T-helper 17 cell (primary cell): ENCODE measurements at regions not wholly inside any gene's neighbourhood (a gene's known extent, or its start where the extent isn't known, plus 50 kb on each side); places are given as distances from the start of the nearest gene placed in this dataset.

Source experiments
- ATAC-seq: fragments of 150-1000 bp; cut with Tn5 transposase; 2 replicates; pipeline ENCODE4 v1.10.0; 2021; ENCODE audit warnings: mild to moderate bottlenecking, moderate library complexity
- DNase-seq, 3 donors: peaks; one replicate each; pipeline versions ENCODE4 v3.0.0 to v3.0.0-alpha.2; 2020 to 2021
- H3K9me3 ChIP-seq: one replicate; pipeline ENCODE4 v1.7.0; 2013; ENCODE audit warnings: low read length, mild to moderate bottlenecking; ENCODE audit not compliant: control insufficient read depth, poor library complexity, severe bottlenecking
- H3K27ac Mint-ChIP-seq: one replicate; pipeline ENCODE4 v1.8.0; 2022; ENCODE audit warnings: mild to moderate bottlenecking, moderate library complexity, mixed read lengths
- H3K27me3 Mint-ChIP-seq: one replicate; pipeline ENCODE4 v1.8.0; 2022; ENCODE audit warnings: mixed read lengths
- H3K36me3 Mint-ChIP-seq: one replicate; pipeline ENCODE4 v1.8.0; 2022; ENCODE audit warnings: low read depth, mixed read lengths
- H3K4me1 Mint-ChIP-seq: one replicate; pipeline ENCODE4 v1.8.0; 2022; ENCODE audit warnings: mild to moderate bottlenecking, mixed read lengths
- H3K4me3 Mint-ChIP-seq: one replicate; pipeline ENCODE4 v1.8.0; 2022; ENCODE audit warnings: mild to moderate bottlenecking, moderate library complexity, mixed read lengths

- H3K9me3 ChIP-seq = no peaks in the 10 kb centered on the region
- Mint-ChIP-seq H3K4me3 (no peak overlapping the region), H3K27me3 (no peaks in the 10 kb centered on the region), H3K27ac (no peak overlapping the region), H3K36me3 (no peaks in the 10 kb centered on the region), H3K4me1 (no peaks in the 10 kb centered on the region)
- no peak for ATAC-seq
- DNase-seq = no peak
Measured at GRCh38 chr12:81866081-81866480, 106.9 kb upstream of the PPFIA2 start.

GRCh38 chr12:81863406-81863805 is 104.3 kb upstream of the PPFIA2 start:
- Mint-ChIP-seq H3K36me3 (no peaks in the 10 kb centered on the region), H3K4me3 (no peak overlapping the region), H3K27ac (no peak overlapping the region), H3K4me1 (no peaks in the 10 kb centered on the region), H3K27me3 (no peaks in the 10 kb centered on the region)
- no peak for DNase-seq
- H3K9me3 ChIP-seq = no peaks in the 10 kb centered on the region
- ATAC-seq = no peak

GRCh38 chr12:81859521-81859920 is 100.4 kb upstream of the PPFIA2 start:
- Mint-ChIP-seq H3K27ac (no peak overlapping the region), H3K27me3 (no peaks in the 10 kb centered on the region), H3K4me1 (no peaks in the 10 kb centered on the region), H3K36me3 (no peaks in the 10 kb centered on the region), H3K4me3 (no peak overlapping the region)
- ATAC-seq (no peak), DNase-seq (no peak)
- no peaks in the 10 kb centered on the region for H3K9me3 ChIP-seq

GRCh38 chr12:81843599-81843998 is 84.4 kb upstream of the PPFIA2 start:
- Mint-ChIP-seq H3K36me3 (no peaks in the 10 kb centered on the region), H3K27ac (no peak overlapping the region), H3K27me3 (no peaks in the 10 kb centered on the region), H3K4me3 (no peak overlapping the region), H3K4me1 (no peaks in the 10 kb centered on the region)
- H3K9me3 ChIP-seq = no peaks in the 10 kb centered on the region
- ATAC-seq (no peak), DNase-seq (no peak)

- Mint-ChIP-seq H3K36me3 (no peaks in the 10 kb centered on the region), H3K4me3 (no peak overlapping the region), H3K27me3 (no peaks in the 10 kb centered on the region), H3K27ac (no peak overlapping the region), H3K4me1 (no peaks in the 10 kb centered on the region)
- no peaks in the 10 kb centered on the region for H3K9me3 ChIP-seq
- ATAC-seq (no peak), DNase-seq (no peak)
Measured at GRCh38 chr12:81835783-81836182, 76.6 kb upstream of the PPFIA2 start.

- Mint-ChIP-seq H3K27ac (no peak overlapping the region), H3K27me3 (no peaks in the 10 kb centered on the region), H3K4me1 (peaks cover 4% of the 10 kb centered on the region), H3K4me3 (no peak overlapping the region), H3K36me3 (no peaks in the 10 kb centered on the region)
- ATAC-seq (no peak), DNase-seq (no peak)
- no peaks in the 10 kb centered on the region for H3K9me3 ChIP-seq
Measured at GRCh38 chr12:81819991-81820633, 61.0 kb upstream of the PPFIA2 start.

GRCh38 chr12:81815611-81816010 is 56.5 kb upstream of the PPFIA2 start:
- ATAC-seq (no peak), DNase-seq (no peak)
- H3K4me1 Mint-ChIP-seq = peaks cover 4% of the 10 kb centered on the region
- H3K27me3 Mint-ChIP-seq = no peaks in the 10 kb centered on the region
- H3K36me3 Mint-ChIP-seq = no peaks in the 10 kb centered on the region
- H3K27ac Mint-ChIP-seq = no peak overlapping the region
- no peaks in the 10 kb centered on the region for H3K9me3 ChIP-seq
- no peak overlapping the region for H3K4me3 Mint-ChIP-seq

GRCh38 chr12:81811778-81812125 is 52.6 kb upstream of the PPFIA2 start:
- no peak for DNase-seq
- Mint-ChIP-seq H3K4me1 (peaks cover 4% of the 10 kb centered on the region), H3K27me3 (no peaks in the 10 kb centered on the region), H3K36me3 (no peaks in the 10 kb centered on the region), H3K4me3 (no peak overlapping the region), H3K27ac (no peak overlapping the region)
- ATAC-seq = no peak
- no peaks in the 10 kb centered on the region for H3K9me3 ChIP-seq

- H3K4me1 Mint-ChIP-seq = peaks cover 4% of the 10 kb centered on the region
- ATAC-seq = no peak
- H3K27me3 Mint-ChIP-seq = no peaks in the 10 kb centered on the region
- DNase-seq = no peak
- no peak overlapping the region for H3K27ac Mint-ChIP-seq
- no peak overlapping the region for H3K4me3 Mint-ChIP-seq
- H3K9me3 ChIP-seq = no peaks in the 10 kb centered on the region
- no peaks in the 10 kb centered on the region for H3K36me3 Mint-ChIP-seq
Measured at GRCh38 chr12:81811061-81811777, 52.1 kb upstream of the PPFIA2 start.

- Mint-ChIP-seq H3K4me1 (no peaks in the 10 kb centered on the region), H3K27ac (no peak overlapping the region), H3K36me3 (no peaks in the 10 kb centered on the region), H3K4me3 (no peak overlapping the region), H3K27me3 (no peaks in the 10 kb centered on the region)
- no peak for ATAC-seq
- H3K9me3 ChIP-seq = no peaks in the 10 kb centered on the region
- no peak for DNase-seq
Measured at GRCh38 chr12:81809829-81810595, 50.9 kb upstream of the PPFIA2 start.

- H3K4me1 Mint-ChIP-seq = no peaks in the 10 kb centered on the region
- DNase-seq (no peak), ATAC-seq (no peak)
- no peak overlapping the region for H3K4me3 Mint-ChIP-seq
- H3K27ac Mint-ChIP-seq = no peak overlapping the region
- H3K27me3 Mint-ChIP-seq = no peaks in the 10 kb centered on the region
- H3K36me3 Mint-ChIP-seq = no peaks in the 10 kb centered on the region
- H3K9me3 ChIP-seq = no peaks in the 10 kb centered on the region
Measured at GRCh38 chr12:81809113-81809777, 50.1 kb upstream of the PPFIA2 start.
